Heart left ventricle (tissue), 13 donors: ENCODE measurements at regions not wholly inside any gene's neighbourhood (a gene's known extent, or its start where the extent isn't known, plus 50 kb on each side); places are given as distances from the start of the nearest gene placed in this dataset.

ENCODE experiments used
- POLR2A ChIP-seq, 2 donors: fragments of 450-650 bp; IDR thresholded peaks; one replicate each; pipeline ENCODE4 v1.6.1; 2017; ENCODE audit warnings: antibody characterized with exemption in 2 of 2, mild to moderate bottlenecking in 2 of 2, moderate library complexity in 2 of 2
- TF ChIP-seq, protein P1 (sequence below), 12 donors: fragments of 200-600 bp; sonication (generic) in 4 of 12; IDR thresholded peaks; one replicate each; pipeline versions ENCODE4 v1.5.0 to v1.8.0; 2018 to 2022; ENCODE audit warnings: antibody characterized with exemption in 12 of 12, mild to moderate bottlenecking in 5 of 12
- donor health status: ischemic (EF 13 %, LVEDD 7.1; RV severe dilation, severe dysfunction).
- donor health status: DM: no; HTN: yes; CAD: no.
- donor health status: DM: no; HTN: no; CAD: no.
- donor health status: ischemic (EF 25% LVEDD 6.9; RV normal size, moderate dysfunction).
- donor health status: ischemic (EF 25% LVEDD 5.7; RV mildly dilated, moderate dysfunction).
- donor health status: ischemic (EF 35%, LVEDD 5.7; RV mildly dilated, moderate dysfunction).
- donor health status: nonischemic (EF 11% LVEDD 7.7; RV severe dilation, severe dysfunction).
- donor health status: DM: yes; HTN: yes; CAD: no.
- donor health status: PGD.
- donor health status: ischemic (EF 29% LVEDD 5.4; RV normal size, mild dysfunction).
- donor health status: nonischemic (EF 23%, LVEDD 6.1; RV moderate dilation, normal function).

DNA sequence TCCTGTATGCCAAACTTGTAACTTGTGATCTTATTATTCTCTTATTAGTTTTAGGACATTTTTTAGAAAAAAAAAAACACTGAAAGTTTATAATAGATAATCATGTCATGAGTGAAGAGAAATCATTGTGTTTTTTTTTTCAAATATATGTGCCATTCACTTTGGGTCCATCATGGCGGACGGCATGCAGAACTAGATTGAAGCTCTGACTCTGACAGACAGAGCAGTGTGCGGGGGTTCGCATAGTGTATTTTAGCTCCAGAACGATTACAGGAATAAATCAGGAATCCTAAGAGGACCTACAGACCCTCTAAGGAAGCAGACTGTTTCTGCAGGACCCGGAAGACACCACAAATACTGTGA lies 484.4 kb upstream of the REG3G start:
- TF ChIP-seq, protein P1, sequence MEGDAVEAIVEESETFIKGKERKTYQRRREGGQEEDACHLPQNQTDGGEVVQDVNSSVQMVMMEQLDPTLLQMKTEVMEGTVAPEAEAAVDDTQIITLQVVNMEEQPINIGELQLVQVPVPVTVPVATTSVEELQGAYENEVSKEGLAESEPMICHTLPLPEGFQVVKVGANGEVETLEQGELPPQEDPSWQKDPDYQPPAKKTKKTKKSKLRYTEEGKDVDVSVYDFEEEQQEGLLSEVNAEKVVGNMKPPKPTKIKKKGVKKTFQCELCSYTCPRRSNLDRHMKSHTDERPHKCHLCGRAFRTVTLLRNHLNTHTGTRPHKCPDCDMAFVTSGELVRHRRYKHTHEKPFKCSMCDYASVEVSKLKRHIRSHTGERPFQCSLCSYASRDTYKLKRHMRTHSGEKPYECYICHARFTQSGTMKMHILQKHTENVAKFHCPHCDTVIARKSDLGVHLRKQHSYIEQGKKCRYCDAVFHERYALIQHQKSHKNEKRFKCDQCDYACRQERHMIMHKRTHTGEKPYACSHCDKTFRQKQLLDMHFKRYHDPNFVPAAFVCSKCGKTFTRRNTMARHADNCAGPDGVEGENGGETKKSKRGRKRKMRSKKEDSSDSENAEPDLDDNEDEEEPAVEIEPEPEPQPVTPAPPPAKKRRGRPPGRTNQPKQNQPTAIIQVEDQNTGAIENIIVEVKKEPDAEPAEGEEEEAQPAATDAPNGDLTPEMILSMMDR (IDR thresholded peaks at IDR 0.05): no peak
- no peak for TF ChIP-seq POLR2A (IDR thresholded peaks at IDR 0.05)
